Fibroblast of pulmonary artery (primary cell): ENCODE measurements at regions not wholly inside any gene's neighbourhood (a gene's known extent, or its start where the extent isn't known, plus 50 kb on each side); places are given as distances from the start of the nearest gene placed in this dataset.

Experiments used
- DNase-seq: peaks from one replicate; pipeline ENCODE4 v3.0.0-alpha.2; 2010; ENCODE audit warnings: low read depth
- H3K4me3 ChIP-seq: replicated peaks from 2 replicates; pipeline ENCODE4 v1.5.1; 2011; ENCODE audit warnings: low read depth, mild to moderate bottlenecking, control low read depth, low read length, moderate library complexity
- TF ChIP-seq, protein P1 (sequence below): IDR thresholded peaks from 2 replicates; pipeline ENCODE4 v1.5.1; 2011; ENCODE audit warnings: mild to moderate bottlenecking, control low read depth, low read length, inconsistent platforms; ENCODE audit errors: missing control alignments

DNA sequence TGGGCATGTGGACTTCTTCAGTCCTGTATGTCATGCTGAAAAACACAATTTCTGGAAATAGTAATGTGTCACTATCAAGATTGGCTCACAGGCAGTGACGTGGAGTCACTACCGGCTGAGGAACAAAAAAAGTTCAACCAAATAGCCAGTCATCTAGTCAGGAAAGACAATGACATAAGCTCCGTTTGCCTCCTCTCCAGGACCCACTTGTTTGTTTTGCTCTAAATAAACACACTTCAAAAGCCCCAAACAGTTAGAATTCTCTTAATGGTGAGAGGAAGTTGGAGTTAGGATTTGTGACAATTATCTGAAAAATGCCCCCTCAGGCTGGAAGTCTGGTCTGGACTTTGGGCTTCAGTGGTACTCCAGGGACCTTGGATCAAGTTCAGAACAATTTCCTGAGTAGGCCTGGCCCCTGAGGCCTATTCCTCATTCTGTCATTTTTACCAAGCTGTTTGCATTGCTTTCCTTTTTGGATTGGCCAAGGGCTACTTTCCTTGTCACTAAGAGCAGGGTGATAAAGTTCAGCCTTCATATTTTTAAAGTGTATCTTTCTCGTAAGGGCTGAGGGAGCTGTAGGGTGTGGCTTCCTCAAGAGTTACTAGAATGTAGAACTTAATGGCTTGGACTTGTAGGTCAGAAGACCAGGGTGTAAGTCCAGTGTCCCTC, 98.9 kb downstream of the EOMES start:
- DNase-seq = peak; percentile 85
- TF ChIP-seq, protein P1, sequence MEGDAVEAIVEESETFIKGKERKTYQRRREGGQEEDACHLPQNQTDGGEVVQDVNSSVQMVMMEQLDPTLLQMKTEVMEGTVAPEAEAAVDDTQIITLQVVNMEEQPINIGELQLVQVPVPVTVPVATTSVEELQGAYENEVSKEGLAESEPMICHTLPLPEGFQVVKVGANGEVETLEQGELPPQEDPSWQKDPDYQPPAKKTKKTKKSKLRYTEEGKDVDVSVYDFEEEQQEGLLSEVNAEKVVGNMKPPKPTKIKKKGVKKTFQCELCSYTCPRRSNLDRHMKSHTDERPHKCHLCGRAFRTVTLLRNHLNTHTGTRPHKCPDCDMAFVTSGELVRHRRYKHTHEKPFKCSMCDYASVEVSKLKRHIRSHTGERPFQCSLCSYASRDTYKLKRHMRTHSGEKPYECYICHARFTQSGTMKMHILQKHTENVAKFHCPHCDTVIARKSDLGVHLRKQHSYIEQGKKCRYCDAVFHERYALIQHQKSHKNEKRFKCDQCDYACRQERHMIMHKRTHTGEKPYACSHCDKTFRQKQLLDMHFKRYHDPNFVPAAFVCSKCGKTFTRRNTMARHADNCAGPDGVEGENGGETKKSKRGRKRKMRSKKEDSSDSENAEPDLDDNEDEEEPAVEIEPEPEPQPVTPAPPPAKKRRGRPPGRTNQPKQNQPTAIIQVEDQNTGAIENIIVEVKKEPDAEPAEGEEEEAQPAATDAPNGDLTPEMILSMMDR = no peak
- H3K4me3 ChIP-seq = no peak overlapping the region

- no peak for DNase-seq
- H3K4me3 ChIP-seq = no peak overlapping the region
- TF ChIP-seq, protein P1 = no peak
These were observed 104.6 kb downstream of the EOMES start for GRCh38 chr3:27617552-27617951.

DNA sequence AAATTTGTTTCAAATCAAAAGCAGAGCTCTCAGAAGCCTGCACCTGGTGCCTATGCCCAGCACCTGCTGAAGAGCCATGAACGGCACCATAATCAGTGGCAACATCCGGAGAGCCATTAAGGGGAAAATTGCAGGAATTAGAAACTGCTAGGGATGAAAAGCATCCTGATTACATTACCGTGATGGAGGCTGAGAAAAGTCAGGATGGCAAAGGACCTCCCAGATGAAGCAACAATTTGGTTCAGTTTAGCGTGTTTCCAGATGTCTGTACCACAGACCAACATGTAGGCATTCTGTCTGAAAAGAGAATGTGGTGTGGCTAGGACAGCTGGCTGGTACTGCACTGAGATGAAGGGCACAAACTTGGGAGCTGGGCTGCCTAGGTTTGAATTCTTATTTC, 106.1 kb downstream of the EOMES start:
- H3K4me3 ChIP-seq = no peak overlapping the region
- DNase-seq = no peak
- TF ChIP-seq, protein P1 = no peak

DNA sequence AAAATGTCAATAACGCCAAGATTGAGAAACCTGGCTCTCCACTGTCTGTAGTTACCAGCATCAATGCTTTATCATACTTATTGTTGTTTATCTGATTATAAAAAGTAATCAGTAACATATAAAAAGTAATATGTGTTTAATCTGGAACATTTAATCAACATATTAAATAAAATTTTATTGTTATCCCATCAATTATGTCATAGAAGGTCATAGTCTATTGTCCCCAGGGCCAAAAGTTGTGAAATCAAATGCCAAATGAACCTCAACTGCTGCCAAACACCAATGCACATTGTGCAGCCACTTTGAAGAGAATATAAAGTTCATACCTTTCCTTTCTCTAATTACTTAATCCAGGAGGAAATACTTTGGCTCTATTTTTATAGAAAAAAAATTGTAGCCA, 106.6 kb downstream of the EOMES start:
- TF ChIP-seq, protein P1 = no peak
- no peak for DNase-seq

GRCh38 chr3:27614592-27614991, 107.5 kb downstream of the EOMES start:
- no peak for DNase-seq
- H3K4me3 ChIP-seq = no peak overlapping the region
- TF ChIP-seq, protein P1 = no peak

More for the DNA sequence above, 106.6 kb downstream of the EOMES start:
- H3K4me3 ChIP-seq = no peak overlapping the region

DNA sequence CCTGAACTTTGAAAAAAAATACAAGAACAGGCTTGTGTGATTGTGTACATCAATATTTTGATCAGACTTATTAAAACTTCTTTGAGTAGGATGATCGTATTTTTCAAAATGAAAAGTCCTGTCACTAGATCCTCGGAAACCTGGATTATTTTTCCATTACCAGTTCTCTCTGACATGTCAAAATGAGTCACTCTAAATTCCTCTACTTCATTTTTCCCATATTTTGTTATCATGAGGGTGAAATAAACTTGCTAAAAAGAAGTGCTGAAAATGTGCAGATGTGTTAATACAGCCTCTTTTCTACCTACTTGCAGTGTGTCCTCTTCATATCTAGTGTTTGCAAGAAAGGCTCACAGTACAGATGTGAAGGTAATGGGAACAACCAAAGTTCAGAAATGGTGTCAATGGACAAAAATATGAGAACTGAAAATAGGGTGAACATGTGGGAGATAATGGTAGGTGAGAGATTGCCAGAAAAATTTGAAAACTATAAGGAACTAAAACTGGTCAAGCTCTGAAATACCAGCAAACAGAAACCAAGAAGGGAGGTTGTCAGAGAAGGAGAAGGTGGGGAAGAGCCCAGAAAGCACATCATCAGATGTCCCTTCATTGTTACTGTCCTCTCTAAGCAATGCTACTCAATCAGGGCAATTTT, 108.2 kb downstream of the EOMES start:
- no peak overlapping the region for H3K4me3 ChIP-seq
- TF ChIP-seq, protein P1 = no peak
- DNase-seq = peak; percentile 47
